CD4-positive, CD25-positive, alpha-beta regulatory T cell (primary cell): ENCODE measurements at regions not wholly inside any gene's neighbourhood (a gene's known extent, or its start where the extent isn't known, plus 50 kb on each side); places are given as distances from the start of the nearest gene placed in this dataset.

Experiments
- ATAC-seq, 2 donors: fragments of 150-1000 bp; cut with Tn5 transposase; one replicate each; pipeline ENCODE4 v1.10.0; 2021; ENCODE audit warnings: low read depth in 2 of 2, moderate number of reproducible peaks in 2 of 2, moderate library complexity in 1 of 2
- DNase-seq, 3 donors: peaks; one replicate each; pipeline versions ENCODE4 v3.0.0 to v3.0.0-alpha.2; 2012 to 2022; ENCODE audit warnings: mixed read lengths in 1 of 3
- H3K27ac ChIP-seq: one replicate; pipeline ENCODE4 v1.7.0; 2013; ENCODE audit warnings: mild to moderate bottlenecking, low read length; ENCODE audit not compliant: insufficient read depth, poor library complexity, severe bottlenecking
- H3K27me3 ChIP-seq: one replicate; pipeline ENCODE4 v1.7.0; 2013; ENCODE audit warnings: low read length; ENCODE audit not compliant: control insufficient read depth, insufficient read depth
- H3K36me3 ChIP-seq: one replicate; pipeline ENCODE4 v1.7.0; 2013; ENCODE audit warnings: mild to moderate bottlenecking, low read length, moderate library complexity; ENCODE audit not compliant: control insufficient read depth, insufficient read depth
- H3K4me1 ChIP-seq: 2 replicates; pipeline ENCODE4 v1.7.0; 2013; ENCODE audit warnings: mild to moderate bottlenecking, low read length; ENCODE audit not compliant: insufficient read depth, control insufficient read depth, poor library complexity, severe bottlenecking
- H3K4me3 ChIP-seq: one replicate; pipeline ENCODE4 v1.7.0; 2013; ENCODE audit warnings: low read depth, mild to moderate bottlenecking, low read length, moderate library complexity
- H3K9me3 ChIP-seq, 2 experiments: 1 replicate in 1 of 2; 2 replicates in 1 of 2; pipeline ENCODE4 v1.7.0; 2013; ENCODE audit warnings: low read length in 2 of 2, mild to moderate bottlenecking in 1 of 2, moderate library complexity in 1 of 2; ENCODE audit not compliant: control insufficient read depth in 2 of 2
- H3K27ac Mint-ChIP-seq, 3 donors: one replicate each; pipeline ENCODE4 v1.8.0; 2020 to 2022; ENCODE audit warnings: mild to moderate bottlenecking in 3 of 3, mixed read lengths in 3 of 3, moderate library complexity in 2 of 3
- H3K27me3 Mint-ChIP-seq: one replicate; pipeline ENCODE4 v1.8.0; 2022; ENCODE audit warnings: mild to moderate bottlenecking, mixed read lengths
- H3K36me3 Mint-ChIP-seq: one replicate; pipeline ENCODE4 v1.8.0; 2020; ENCODE audit warnings: mixed read lengths
- H3K4me1 Mint-ChIP-seq, 4 donors: one replicate each; pipeline ENCODE4 v1.8.0; 2020 to 2022; ENCODE audit warnings: mixed read lengths in 4 of 4, mild to moderate bottlenecking in 1 of 4
- H3K4me3 Mint-ChIP-seq, 4 donors: one replicate each; pipeline ENCODE4 v1.8.0; 2020 to 2022; ENCODE audit warnings: mild to moderate bottlenecking in 4 of 4, mixed read lengths in 4 of 4, moderate library complexity in 3 of 4
- H3K9me3 Mint-ChIP-seq, 7 donors: one replicate each; pipeline ENCODE4 v1.8.0; 2020 to 2022; ENCODE audit warnings: mixed read lengths in 7 of 7, mild to moderate bottlenecking in 3 of 7, moderate library complexity in 2 of 7

GRCh38 chr10:37584643-37585042 lies 272.8 kb downstream of the ZNF248 start:
- Histone ChIP-seq H3K9me3 (peaks cover 0 to 4% of the 10 kb centered on the region in 2 experiments), H3K27ac (no peak overlapping the region), H3K27me3 (no peaks in the 10 kb centered on the region), H3K4me1 (no peaks in the 10 kb centered on the region), H3K36me3 (no peaks in the 10 kb centered on the region), H3K4me3 (no peak overlapping the region)
- ATAC-seq (no peak), DNase-seq (no peak)
- H3K9me3 Mint-ChIP-seq = peaks cover 7 to 12% (median 9%) of the 10 kb centered on the region in 7 donors
- no peak overlapping the region for H3K4me3 Mint-ChIP-seq
- H3K27me3 Mint-ChIP-seq = no peaks in the 10 kb centered on the region
- no peak overlapping the region for H3K27ac Mint-ChIP-seq
- no peaks in the 10 kb centered on the region for H3K36me3 Mint-ChIP-seq
- no peaks in the 10 kb centered on the region for H3K4me1 Mint-ChIP-seq

DNA sequence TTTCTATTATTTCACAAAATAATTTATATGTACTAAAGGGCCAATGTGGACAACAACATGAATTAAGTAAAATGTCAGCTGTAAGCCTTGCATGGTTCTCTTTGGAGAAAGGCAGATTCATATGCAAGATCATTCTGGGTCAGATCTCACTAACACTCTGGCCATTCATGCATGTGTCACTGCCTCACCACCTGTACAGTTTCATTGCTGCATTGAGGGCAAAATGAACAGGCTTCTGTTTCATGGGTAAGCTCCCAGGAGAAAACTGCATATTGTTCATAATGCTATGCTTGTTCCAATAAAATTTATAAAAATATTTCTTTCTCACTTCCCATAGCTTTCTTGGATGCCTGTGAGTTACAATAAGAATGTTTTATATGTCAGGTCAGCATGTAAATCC lies 275.2 kb downstream of the ZNF248 start:
- Histone ChIP-seq H3K27ac (no peak overlapping the region), H3K27me3 (no peaks in the 10 kb centered on the region), H3K4me3 (no peak overlapping the region), H3K4me1 (no peaks in the 10 kb centered on the region), H3K9me3 (peaks cover 0 to 4% of the 10 kb centered on the region in 2 experiments), H3K36me3 (no peaks in the 10 kb centered on the region)
- DNase-seq (no peak), ATAC-seq (no peak)
- Mint-ChIP-seq H3K4me3 (no peak overlapping the region), H3K9me3 (peaks cover 3 to 12% (median 7%) of the 10 kb centered on the region in 7 donors), H3K27ac (no peak overlapping the region), H3K27me3 (no peaks in the 10 kb centered on the region), H3K36me3 (no peaks in the 10 kb centered on the region), H3K4me1 (no peaks in the 10 kb centered on the region)

DNA sequence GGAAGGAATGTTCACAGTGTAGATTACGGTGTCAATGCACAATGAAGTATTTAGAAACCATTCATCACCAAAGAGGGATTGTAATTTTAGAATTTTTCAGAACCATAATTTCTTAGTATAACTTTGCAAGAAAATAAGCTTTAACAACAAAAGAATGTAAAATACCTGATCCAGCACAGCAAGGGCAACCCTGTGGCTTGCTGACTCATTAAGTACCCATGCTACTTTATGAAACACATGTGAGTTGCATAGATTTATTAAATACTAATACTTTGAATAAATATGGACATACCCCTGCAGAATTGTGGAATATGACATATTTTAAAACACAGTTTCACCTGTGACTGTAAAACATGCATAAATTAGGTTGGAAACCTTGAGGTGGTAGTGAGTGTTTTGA lies 281.3 kb downstream of the ZNF248 start:
- Histone ChIP-seq H3K36me3 (no peaks in the 10 kb centered on the region), H3K9me3 (peaks cover 0 to 4% of the 10 kb centered on the region in 2 experiments), H3K4me1 (no peaks in the 10 kb centered on the region), H3K27me3 (no peaks in the 10 kb centered on the region), H3K27ac (no peak overlapping the region), H3K4me3 (no peak overlapping the region)
- no peaks in the 10 kb centered on the region for H3K36me3 Mint-ChIP-seq
- ATAC-seq (no peak), DNase-seq (no peak)
- H3K27me3 Mint-ChIP-seq = no peaks in the 10 kb centered on the region
- H3K4me3 Mint-ChIP-seq = no peak overlapping the region
- H3K4me1 Mint-ChIP-seq = no peaks in the 10 kb centered on the region
- no peak overlapping the region for H3K27ac Mint-ChIP-seq
- peaks cover 3 to 12% (median 5%) of the 10 kb centered on the region in 7 donors for H3K9me3 Mint-ChIP-seq

- Histone ChIP-seq H3K27me3 (no peaks in the 10 kb centered on the region), H3K36me3 (no peaks in the 10 kb centered on the region), H3K27ac (no peak overlapping the region), H3K9me3 (no peaks in the 10 kb centered on the region), H3K4me1 (no peaks in the 10 kb centered on the region), H3K4me3 (no peak overlapping the region)
- no peak overlapping the region for H3K27ac Mint-ChIP-seq
- DNase-seq = no peak
- no peaks in the 10 kb centered on the region for H3K36me3 Mint-ChIP-seq
- no peaks in the 10 kb centered on the region for H3K4me1 Mint-ChIP-seq
- peaks cover 0 to 15% (median 5%) of the 10 kb centered on the region in 7 donors for H3K9me3 Mint-ChIP-seq
- H3K4me3 Mint-ChIP-seq = no peak overlapping the region
- no peak for ATAC-seq
- no peaks in the 10 kb centered on the region for H3K27me3 Mint-ChIP-seq
Observed at GRCh38 chr10:37572206-37572605, 285.2 kb downstream of the ZNF248 start.

- no peaks in the 10 kb centered on the region for H3K27me3 Mint-ChIP-seq
- Histone ChIP-seq H3K27me3 (no peaks in the 10 kb centered on the region), H3K4me1 (no peaks in the 10 kb centered on the region), H3K27ac (no peak overlapping the region), H3K9me3 (no peaks in the 10 kb centered on the region), H3K36me3 (no peaks in the 10 kb centered on the region), H3K4me3 (no peak overlapping the region)
- ATAC-seq (no peak), DNase-seq (no peak)
- H3K36me3 Mint-ChIP-seq = no peaks in the 10 kb centered on the region
- peaks cover 0 to 12% (median 1%) of the 10 kb centered on the region in 7 donors for H3K9me3 Mint-ChIP-seq
- no peak overlapping the region for H3K27ac Mint-ChIP-seq
- H3K4me1 Mint-ChIP-seq = no peaks in the 10 kb centered on the region
- H3K4me3 Mint-ChIP-seq = no peak overlapping the region
Observed at GRCh38 chr10:37566332-37566731, 291.1 kb downstream of the ZNF248 start.

GRCh38 chr10:37563715-37564108 lies 293.7 kb downstream of the ZNF248 start:
- peaks cover 0 to 19% (median 2%) of the 10 kb centered on the region in 7 donors for H3K9me3 Mint-ChIP-seq
- no peak for DNase-seq
- ATAC-seq = no peak
- H3K4me1 ChIP-seq = no peaks in the 10 kb centered on the region
- no peak overlapping the region for H3K27ac ChIP-seq
- H3K4me1 Mint-ChIP-seq = no peaks in the 10 kb centered on the region
- H3K4me3 Mint-ChIP-seq = no peak overlapping the region
- H3K4me3 ChIP-seq = no peak overlapping the region
- H3K27me3 ChIP-seq = no peaks in the 10 kb centered on the region
- no peaks in the 10 kb centered on the region for H3K9me3 ChIP-seq
- no peaks in the 10 kb centered on the region for H3K27me3 Mint-ChIP-seq
- H3K36me3 Mint-ChIP-seq = no peaks in the 10 kb centered on the region
- no peaks in the 10 kb centered on the region for H3K36me3 ChIP-seq
- H3K27ac Mint-ChIP-seq = no peak overlapping the region

DNA sequence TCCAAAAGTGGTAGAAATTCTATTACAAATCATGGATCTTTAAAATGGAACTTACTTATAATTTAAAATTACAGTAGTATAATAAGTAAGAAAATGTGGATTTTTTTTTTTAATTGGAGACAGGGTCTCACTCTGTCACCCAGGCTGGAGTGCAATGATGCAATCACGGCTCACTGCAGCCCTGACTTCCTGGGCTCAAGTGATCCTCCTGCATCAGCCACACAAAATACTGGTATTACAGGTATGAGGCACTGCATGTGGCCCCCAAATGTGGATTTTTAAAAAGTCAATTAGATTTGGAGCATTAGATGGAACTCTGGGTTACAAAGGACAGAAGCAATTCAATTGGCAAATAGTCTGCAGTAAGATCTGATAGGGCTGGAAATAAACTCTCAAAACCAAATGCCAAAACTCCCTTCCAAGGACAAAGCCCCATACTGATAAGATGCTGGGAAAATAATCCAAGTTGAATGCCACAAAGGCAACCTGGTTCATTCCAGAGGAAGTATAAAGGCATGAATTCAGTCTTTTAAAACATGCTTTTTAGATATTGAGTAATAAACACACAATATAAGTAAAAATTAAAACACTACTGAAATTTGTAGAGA lies 294.2 kb downstream of the ZNF248 start:
- H3K4me3 ChIP-seq = no peak overlapping the region
- no peaks in the 10 kb centered on the region for H3K4me1 ChIP-seq
- DNase-seq = no peak

DNA sequence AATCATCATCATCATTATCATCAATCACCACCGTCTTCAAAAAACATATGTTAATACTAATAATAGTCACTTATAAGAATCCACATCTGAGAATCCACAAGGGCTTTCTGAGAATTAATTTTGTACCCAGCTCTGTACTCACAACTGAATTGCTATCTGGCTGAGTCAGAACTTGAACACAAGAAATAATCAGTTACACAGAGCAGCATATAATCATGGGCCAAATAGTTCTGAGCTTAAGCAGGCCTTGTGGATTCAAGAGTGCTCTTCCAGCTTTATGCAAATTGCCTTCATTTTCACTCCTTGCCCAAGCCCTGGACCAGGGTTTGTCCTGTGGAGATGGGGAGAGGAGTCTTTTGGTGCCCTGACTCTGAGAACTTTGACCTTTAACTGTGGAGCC lies 304.5 kb downstream of the ZNF248 start:
- no peak overlapping the region for H3K4me3 Mint-ChIP-seq
- no peaks in the 10 kb centered on the region for H3K36me3 ChIP-seq
- no peak overlapping the region for H3K27ac ChIP-seq
- H3K4me1 ChIP-seq = no peaks in the 10 kb centered on the region
- H3K27me3 ChIP-seq = no peaks in the 10 kb centered on the region
- no peaks in the 10 kb centered on the region for H3K9me3 ChIP-seq
- no peaks in the 10 kb centered on the region for H3K4me1 Mint-ChIP-seq
- peaks cover 0 to 8% (median 5%) of the 10 kb centered on the region in 7 donors for H3K9me3 Mint-ChIP-seq
- no peaks in the 10 kb centered on the region for H3K36me3 Mint-ChIP-seq
- H3K27me3 Mint-ChIP-seq = no peaks in the 10 kb centered on the region
- no peak for ATAC-seq
- no peak overlapping the region for H3K27ac Mint-ChIP-seq
- no peak overlapping the region for H3K4me3 ChIP-seq
- DNase-seq = no peak

More for the DNA sequence above, 294.2 kb downstream of the ZNF248 start:
- H3K9me3 Mint-ChIP-seq = peaks cover 0 to 14% (median 1%) of the 10 kb centered on the region in 7 donors
- Histone ChIP-seq H3K36me3 (no peaks in the 10 kb centered on the region), H3K27me3 (no peaks in the 10 kb centered on the region), H3K9me3 (no peaks in the 10 kb centered on the region), H3K27ac (no peak overlapping the region)
- H3K4me3 Mint-ChIP-seq = no peak overlapping the region
- H3K4me1 Mint-ChIP-seq = no peaks in the 10 kb centered on the region
- no peak for ATAC-seq
- H3K36me3 Mint-ChIP-seq = no peaks in the 10 kb centered on the region
- no peaks in the 10 kb centered on the region for H3K27me3 Mint-ChIP-seq
- no peak overlapping the region for H3K27ac Mint-ChIP-seq
